DND-41 (cell line): ENCODE measurements at regions not wholly inside any gene's neighbourhood (a gene's known extent, or its start where the extent isn't known, plus 50 kb on each side); places are given as distances from the start of the nearest gene placed in this dataset.

ENCODE experiments used
- ATAC-seq: fragments of 200-7000 bp; cut with Tn5 transposase; 3 replicates; pipeline ENCODE4 v1.9.1; 2021; ENCODE audit warnings: low read depth; ENCODE audit not compliant: insufficient read depth
- DNase-seq: peaks from one replicate; pipeline ENCODE4 v3.0.0-alpha.2; 2020
- H2AFZ ChIP-seq: 2 replicates; pipeline ENCODE4 v1.6.0; 2012; ENCODE audit warnings: low read depth, low read length
- H3K27ac ChIP-seq: 2 replicates; pipeline ENCODE4 v1.5.1; 2012; ENCODE audit warnings: low read length, inconsistent platforms
- H3K27me3 ChIP-seq: fragments of 200-600 bp; sonication (generic); 2 replicates; pipeline ENCODE4 v1.6.0; 2012; ENCODE audit warnings: low read length, mild to moderate bottlenecking, inconsistent platforms; ENCODE audit not compliant: insufficient read depth, poor library complexity
- H3K36me3 ChIP-seq: 2 replicates; pipeline ENCODE4 v1.5.1; 2012; ENCODE audit warnings: low read length, inconsistent platforms; ENCODE audit not compliant: insufficient read depth
- H3K4me1 ChIP-seq: 2 replicates; pipeline ENCODE4 v1.5.1; 2012; ENCODE audit warnings: mild to moderate bottlenecking, low read length; ENCODE audit not compliant: insufficient read depth
- H3K4me2 ChIP-seq: 2 replicates; pipeline ENCODE4 v1.6.0; 2012; ENCODE audit warnings: mild to moderate bottlenecking, moderate library complexity, low read length, inconsistent platforms; ENCODE audit not compliant: insufficient read depth
- H3K4me3 ChIP-seq, 2 experiments: fragments of 200-600 bp in 1 of 2; shearing (Covaris generic) in 1 of 2; 2 replicates each; pipeline ENCODE4 v1.5.1; 2012 to 2016; ENCODE audit warnings: inconsistent platforms in 2 of 2, low read length in 2 of 2, mild to moderate bottlenecking in 2 of 2, low read depth in 1 of 2, moderate library complexity in 1 of 2
- H3K79me2 ChIP-seq: 2 replicates; pipeline ENCODE4 v1.6.0; 2012; ENCODE audit warnings: low read length, inconsistent platforms; ENCODE audit not compliant: insufficient read depth
- H3K9ac ChIP-seq: 2 replicates; pipeline ENCODE4 v1.6.0; 2012; ENCODE audit warnings: low read depth, mild to moderate bottlenecking, inconsistent platforms, low read length, moderate library complexity
- H3K9me3 ChIP-seq: 2 replicates; pipeline ENCODE4 v1.5.1; 2012; ENCODE audit warnings: low read length, moderate library complexity, mild to moderate bottlenecking, inconsistent platforms; ENCODE audit not compliant: insufficient read depth, severe bottlenecking
- H4K20me1 ChIP-seq: 2 replicates; pipeline ENCODE4 v1.6.0; 2012; ENCODE audit warnings: low read length; ENCODE audit not compliant: insufficient read depth
- CTCF ChIP-seq: IDR thresholded peaks from 2 replicates; pipeline ENCODE4 v1.5.1; 2012; ENCODE audit warnings: borderline replicate concordance, low read length, moderate library complexity, mild to moderate bottlenecking; ENCODE audit not compliant: poor library complexity, severe bottlenecking; ENCODE audit errors: extremely low read depth
- EZH2 ChIP-seq: IDR thresholded peaks from 3 replicates; pipeline ENCODE4 v1.6.1; 2012; ENCODE audit warnings: borderline replicate concordance, low read depth, mild to moderate bottlenecking, moderate library complexity, low read length, inconsistent platforms; ENCODE audit not compliant: severe bottlenecking

GRCh38 chr4:71648923-71649322 is 135.0 kb downstream of the GC start:
- no peak for DNase-seq

GRCh38 chr4:71648448-71648847 is 135.4 kb downstream of the GC start:
- no peak for DNase-seq
- Histone ChIP-seq H3K4me3 (no peak overlapping the region), H4K20me1 (no peaks in the 10 kb centered on the region), H3K27me3 (no peaks in the 10 kb centered on the region), H2AFZ (no peak overlapping the region), H3K4me1 (no peaks in the 10 kb centered on the region), H3K36me3 (no peaks in the 10 kb centered on the region), H3K79me2 (no peaks in the 10 kb centered on the region), H3K27ac (no peak overlapping the region), H3K4me2 (no peak overlapping the region), H3K9ac (no peak overlapping the region), H3K9me3 (no peaks in the 10 kb centered on the region)
- no peak for ATAC-seq
- TF ChIP-seq CTCF (no peak), EZH2 (no peak)

More at GRCh38 chr4:71648923-71649322, 135.0 kb downstream of the GC start:
- H2AFZ ChIP-seq, result no peak overlapping the region
- H3K79me2 ChIP-seq, result no peaks in the 10 kb centered on the region
- H3K4me1 ChIP-seq, result no peaks in the 10 kb centered on the region
- no peak overlapping the region for H3K4me3 ChIP-seq
- no peak overlapping the region for H3K9ac ChIP-seq
- no peak overlapping the region for H3K27ac ChIP-seq
- H4K20me1 ChIP-seq, result no peaks in the 10 kb centered on the region
- H3K27me3 ChIP-seq, result no peaks in the 10 kb centered on the region
- no peak overlapping the region for H3K4me2 ChIP-seq
- H3K36me3 ChIP-seq, result no peaks in the 10 kb centered on the region
- no peak for TF ChIP-seq CTCF
- TF ChIP-seq EZH2, result no peak
- H3K9me3 ChIP-seq, result no peaks in the 10 kb centered on the region
- no peak for ATAC-seq

DNA sequence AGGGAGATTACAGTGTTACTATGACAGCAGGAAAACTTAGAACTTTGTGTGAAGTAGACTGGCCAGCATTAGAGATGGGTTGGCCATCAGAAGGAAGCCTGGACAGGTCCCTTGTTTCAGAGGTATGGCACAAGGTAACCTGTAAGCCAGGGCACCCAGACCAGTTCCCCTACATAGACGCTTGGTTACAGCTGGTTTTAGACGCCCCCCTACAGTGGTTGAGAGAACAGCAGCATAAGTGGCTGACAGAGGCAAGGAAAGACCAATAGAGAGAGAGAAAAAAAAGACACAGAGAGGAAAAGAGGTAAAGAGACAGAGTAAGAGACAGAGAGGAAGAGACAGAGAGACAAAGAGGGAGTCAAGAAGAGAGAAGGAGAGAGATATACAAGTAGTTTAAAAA is 144.5 kb downstream of the GC start:
- H3K36me3 ChIP-seq, result no peaks in the 10 kb centered on the region
- TF ChIP-seq EZH2, result no peak
- no peak for TF ChIP-seq CTCF

More for the DNA sequence above, 144.5 kb downstream of the GC start:
- no peak overlapping the region for H3K9ac ChIP-seq
- H3K79me2 ChIP-seq, result no peaks in the 10 kb centered on the region
- no peak overlapping the region for H2AFZ ChIP-seq
- no peak overlapping the region for H3K4me2 ChIP-seq
- peaks cover 4% of the 10 kb centered on the region for H3K9me3 ChIP-seq
- DNase-seq (no peak), ATAC-seq (no peak)
- no peak overlapping the region for H3K27ac ChIP-seq
- H3K4me1 ChIP-seq, result no peaks in the 10 kb centered on the region
- no peak overlapping the region for H3K4me3 ChIP-seq
- no peaks in the 10 kb centered on the region for H4K20me1 ChIP-seq
- no peaks in the 10 kb centered on the region for H3K27me3 ChIP-seq
